Activated T-cell treated with anti-CD3 and anti-CD28 coated beads, Interleukin-2, amount 50 U/mL, for 24 hours (primary cell): ENCODE measurements at regions not wholly inside any gene's neighbourhood (a gene's known extent, or its start where the extent isn't known, plus 50 kb on each side); places are given as distances from the start of the nearest gene placed in this dataset.

Source experiments
- DNase-seq: peaks from one replicate; pipeline ENCODE4 v3.0.0-alpha.2; 2020
- H3K27ac Mint-ChIP-seq: 2 replicates; pipeline ENCODE4 v1.8.0; 2020; ENCODE audit warnings: mild to moderate bottlenecking, mixed read lengths
- H3K27me3 Mint-ChIP-seq: 2 replicates; pipeline ENCODE4 v1.8.0; 2020; ENCODE audit warnings: mixed read lengths
- H3K36me3 Mint-ChIP-seq: 2 replicates; pipeline ENCODE4 v1.8.0; 2020; ENCODE audit warnings: low read depth, mixed read lengths
- H3K4me1 Mint-ChIP-seq: 2 replicates; pipeline ENCODE4 v1.8.0; 2020; ENCODE audit warnings: low read depth, mixed read lengths
- H3K4me3 Mint-ChIP-seq: 2 replicates; pipeline ENCODE4 v1.8.0; 2020; ENCODE audit warnings: mild to moderate bottlenecking, moderate library complexity, mixed read lengths
- H3K9me3 Mint-ChIP-seq: 2 replicates; pipeline ENCODE4 v1.8.0; 2020; ENCODE audit warnings: mixed read lengths

DNA sequence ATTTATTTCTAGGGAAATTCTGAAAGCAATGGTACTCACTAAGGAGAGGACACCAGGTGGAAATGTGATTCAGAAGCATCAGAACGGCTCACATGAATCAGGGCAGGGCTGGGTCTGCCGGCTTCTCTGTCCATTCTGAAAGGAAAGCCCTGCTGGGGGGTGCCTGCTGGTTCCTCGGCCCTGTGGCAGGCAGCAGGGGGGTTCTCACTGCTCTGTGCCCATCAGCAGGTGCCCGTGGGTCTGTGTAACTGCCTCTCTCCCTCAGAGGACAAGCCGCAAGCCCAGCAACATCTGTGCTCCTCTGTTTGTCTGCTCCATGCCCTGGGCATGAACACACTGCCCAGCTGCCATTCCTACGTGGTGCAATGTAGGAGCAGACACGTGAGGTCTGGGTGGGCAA, 74.9 kb upstream of the ZNF423 start:
- Mint-ChIP-seq H3K27ac (no peak overlapping the region), H3K4me3 (no peak overlapping the region), H3K4me1 (no peaks in the 10 kb centered on the region), H3K36me3 (no peaks in the 10 kb centered on the region), H3K9me3 (no peaks in the 10 kb centered on the region), H3K27me3 (peaks cover 11% of the 10 kb centered on the region)
- no peak for DNase-seq

DNA sequence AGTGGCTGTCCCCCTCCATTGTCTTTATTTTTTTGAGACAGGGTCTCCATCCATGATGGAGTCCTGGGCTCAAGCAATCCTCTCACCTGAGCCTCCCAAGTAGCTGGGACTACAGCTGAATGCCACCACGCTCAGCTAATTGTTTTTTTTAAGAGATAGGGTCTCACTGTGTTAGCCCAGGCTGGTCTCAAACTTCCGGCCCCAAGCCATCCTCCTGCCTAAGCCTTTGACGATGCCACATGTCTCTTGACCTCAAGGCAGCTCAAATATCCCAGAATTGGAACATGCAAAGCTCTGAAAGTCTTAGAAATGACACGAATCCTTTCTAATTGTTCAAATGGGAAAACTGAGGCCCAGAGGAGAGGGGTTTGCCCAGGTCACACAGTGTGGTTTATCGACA, 75.4 kb upstream of the ZNF423 start:
- H3K9me3 Mint-ChIP-seq: no peaks in the 10 kb centered on the region
- peaks cover 13% of the 10 kb centered on the region for H3K27me3 Mint-ChIP-seq
- no peak overlapping the region for H3K4me3 Mint-ChIP-seq
- no peaks in the 10 kb centered on the region for H3K4me1 Mint-ChIP-seq
- no peak for DNase-seq
- no peak overlapping the region for H3K27ac Mint-ChIP-seq
- H3K36me3 Mint-ChIP-seq: no peaks in the 10 kb centered on the region

DNA sequence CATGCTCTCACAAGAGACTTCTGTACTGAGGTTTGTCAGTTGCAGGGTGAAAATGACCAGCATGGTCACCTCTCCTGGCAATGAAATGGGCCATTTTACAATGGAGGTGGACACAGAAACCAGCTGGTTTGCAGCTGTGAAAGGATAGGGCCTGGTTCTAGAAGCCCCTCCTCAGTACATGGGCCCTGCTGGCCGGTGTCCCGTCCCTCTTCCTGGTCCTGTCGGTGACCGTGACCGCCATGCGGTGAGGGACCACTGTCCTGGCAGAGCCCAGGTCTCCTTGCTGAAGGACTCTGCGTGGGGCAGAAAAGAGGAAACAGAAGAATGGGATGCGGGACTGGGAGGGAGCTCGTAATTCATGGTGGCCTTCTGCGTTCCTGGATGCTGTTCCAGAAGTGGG, 76.0 kb upstream of the ZNF423 start:
- Mint-ChIP-seq H3K27me3 (peaks cover 16% of the 10 kb centered on the region), H3K36me3 (no peaks in the 10 kb centered on the region), H3K27ac (no peak overlapping the region), H3K4me3 (no peak overlapping the region), H3K4me1 (no peaks in the 10 kb centered on the region), H3K9me3 (no peaks in the 10 kb centered on the region)
- no peak for DNase-seq

DNA sequence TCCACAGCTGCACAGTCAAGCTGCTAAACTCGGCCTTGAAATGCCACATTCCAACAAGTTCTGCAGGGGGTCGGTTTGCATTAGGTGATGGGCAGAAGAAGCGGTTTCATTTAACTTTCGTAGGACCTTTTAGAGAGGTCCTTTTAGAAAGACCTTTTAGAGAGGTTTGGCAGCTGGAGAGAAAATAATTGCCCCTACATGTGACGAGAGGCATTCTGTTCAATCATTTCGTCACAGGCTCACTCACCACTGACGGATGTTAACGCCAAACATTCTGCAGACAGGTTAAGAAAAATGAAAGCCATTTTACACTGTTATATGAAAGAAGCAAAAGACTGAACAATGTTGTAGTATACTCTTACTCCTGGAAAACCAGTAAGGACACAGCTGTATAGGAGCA, 76.5 kb upstream of the ZNF423 start:
- H3K4me3 Mint-ChIP-seq: no peak overlapping the region
- DNase-seq: no peak
- no peaks in the 10 kb centered on the region for H3K4me1 Mint-ChIP-seq
- peaks cover 19% of the 10 kb centered on the region for H3K27me3 Mint-ChIP-seq
- H3K27ac Mint-ChIP-seq: no peak overlapping the region
- H3K9me3 Mint-ChIP-seq: no peaks in the 10 kb centered on the region
- H3K36me3 Mint-ChIP-seq: no peaks in the 10 kb centered on the region

DNA sequence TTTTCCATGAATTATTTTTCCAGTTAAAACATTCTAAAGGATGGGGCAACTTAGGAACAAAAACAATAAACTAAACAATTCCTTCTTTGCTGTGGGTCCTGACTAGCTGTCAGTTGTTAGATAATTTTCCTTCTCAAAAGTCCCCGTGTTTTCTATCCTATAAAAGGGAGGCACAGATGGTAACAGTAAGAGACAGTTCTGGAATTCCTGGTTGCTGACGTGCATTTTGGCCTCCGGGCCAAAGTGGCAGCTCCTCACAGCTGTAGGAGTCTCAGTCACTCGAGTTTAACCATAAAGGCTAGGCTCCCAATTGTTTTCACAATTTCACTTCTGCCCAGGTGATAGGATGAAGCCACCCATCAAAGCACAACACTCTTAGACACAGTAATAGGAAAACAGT, 77.0 kb upstream of the ZNF423 start:
- DNase-seq: no peak
- H3K27ac Mint-ChIP-seq: no peak overlapping the region

DNA sequence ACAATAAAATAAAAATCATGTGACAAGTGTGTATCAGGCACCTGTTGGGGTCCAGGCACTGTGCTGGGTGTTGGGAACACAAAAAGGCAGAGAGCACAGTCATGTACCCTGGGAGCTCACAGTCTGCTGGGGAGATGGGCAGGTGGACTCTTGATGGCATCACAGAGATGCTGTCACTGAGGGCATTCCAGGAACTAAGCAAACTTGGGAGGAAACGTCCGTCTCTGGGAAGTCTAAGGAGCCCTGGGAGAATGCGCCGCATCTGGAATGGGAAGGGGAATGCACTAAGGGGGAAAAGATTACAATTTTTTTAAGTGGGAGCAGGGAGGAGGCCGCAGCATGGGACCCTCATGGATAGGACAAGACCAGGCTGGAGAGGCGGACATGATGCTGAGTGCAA, 80.9 kb upstream of the ZNF423 start:
- H3K27ac Mint-ChIP-seq: no peak overlapping the region

More for the DNA sequence above, 77.0 kb upstream of the ZNF423 start:
- Mint-ChIP-seq H3K36me3 (no peaks in the 10 kb centered on the region), H3K4me1 (no peaks in the 10 kb centered on the region), H3K9me3 (no peaks in the 10 kb centered on the region), H3K4me3 (no peak overlapping the region), H3K27me3 (peaks cover 19% of the 10 kb centered on the region)

DNA sequence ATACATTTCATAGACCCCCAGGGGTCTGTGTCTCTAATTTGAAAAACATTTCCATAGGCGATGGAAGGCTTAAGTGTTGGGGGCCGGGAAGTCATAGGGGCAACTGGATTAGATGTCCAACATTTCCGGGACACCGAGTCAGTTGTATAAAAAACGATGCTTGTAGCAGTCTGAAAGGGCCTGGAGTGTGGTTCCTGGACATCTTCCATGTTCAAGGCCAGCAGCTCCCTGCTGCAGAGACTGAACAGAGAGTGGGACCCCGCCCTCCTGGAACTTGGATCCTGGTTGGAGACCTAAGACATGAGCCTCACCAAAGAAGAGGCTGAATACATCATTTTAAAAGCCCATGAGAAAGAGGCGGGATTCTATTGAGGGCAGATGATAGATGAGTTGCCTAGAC, 82.0 kb upstream of the ZNF423 start:
- no peak for DNase-seq
- Mint-ChIP-seq H3K27ac (no peak overlapping the region), H3K4me1 (no peaks in the 10 kb centered on the region), H3K36me3 (no peaks in the 10 kb centered on the region), H3K27me3 (peaks cover 27% of the 10 kb centered on the region), H3K4me3 (no peak overlapping the region), H3K9me3 (no peaks in the 10 kb centered on the region)

More for the DNA sequence above, 80.9 kb upstream of the ZNF423 start:
- peaks cover 23% of the 10 kb centered on the region for H3K27me3 Mint-ChIP-seq
- H3K36me3 Mint-ChIP-seq: no peaks in the 10 kb centered on the region
- no peaks in the 10 kb centered on the region for H3K9me3 Mint-ChIP-seq
- no peak overlapping the region for H3K4me3 Mint-ChIP-seq
- DNase-seq: no peak
- H3K4me1 Mint-ChIP-seq: no peaks in the 10 kb centered on the region

DNA sequence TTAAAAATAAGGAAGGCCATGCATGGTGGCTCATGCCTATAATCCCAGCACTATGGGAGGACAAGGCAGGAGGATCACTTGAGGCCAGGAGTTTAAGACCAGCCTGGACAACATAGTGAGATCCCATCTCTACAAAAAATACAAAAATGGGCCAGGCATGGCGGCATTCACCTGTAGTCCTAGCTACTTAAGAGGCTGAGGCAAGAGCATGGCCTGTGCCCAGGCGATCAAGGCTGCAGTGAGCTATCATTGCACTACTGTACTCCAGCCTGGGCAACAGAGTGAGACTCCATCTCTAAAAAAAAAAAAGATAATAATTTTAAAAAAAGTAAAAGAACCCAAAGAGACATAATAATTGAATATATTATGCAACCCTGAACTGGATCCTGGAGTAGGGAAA, 83.6 kb upstream of the ZNF423 start:
- H3K4me3 Mint-ChIP-seq: no peak overlapping the region
- no peak for DNase-seq
- H3K36me3 Mint-ChIP-seq: no peaks in the 10 kb centered on the region
- no peaks in the 10 kb centered on the region for H3K4me1 Mint-ChIP-seq
- no peaks in the 10 kb centered on the region for H3K9me3 Mint-ChIP-seq
- peaks cover 25% of the 10 kb centered on the region for H3K27me3 Mint-ChIP-seq
- H3K27ac Mint-ChIP-seq: no peak overlapping the region

DNA sequence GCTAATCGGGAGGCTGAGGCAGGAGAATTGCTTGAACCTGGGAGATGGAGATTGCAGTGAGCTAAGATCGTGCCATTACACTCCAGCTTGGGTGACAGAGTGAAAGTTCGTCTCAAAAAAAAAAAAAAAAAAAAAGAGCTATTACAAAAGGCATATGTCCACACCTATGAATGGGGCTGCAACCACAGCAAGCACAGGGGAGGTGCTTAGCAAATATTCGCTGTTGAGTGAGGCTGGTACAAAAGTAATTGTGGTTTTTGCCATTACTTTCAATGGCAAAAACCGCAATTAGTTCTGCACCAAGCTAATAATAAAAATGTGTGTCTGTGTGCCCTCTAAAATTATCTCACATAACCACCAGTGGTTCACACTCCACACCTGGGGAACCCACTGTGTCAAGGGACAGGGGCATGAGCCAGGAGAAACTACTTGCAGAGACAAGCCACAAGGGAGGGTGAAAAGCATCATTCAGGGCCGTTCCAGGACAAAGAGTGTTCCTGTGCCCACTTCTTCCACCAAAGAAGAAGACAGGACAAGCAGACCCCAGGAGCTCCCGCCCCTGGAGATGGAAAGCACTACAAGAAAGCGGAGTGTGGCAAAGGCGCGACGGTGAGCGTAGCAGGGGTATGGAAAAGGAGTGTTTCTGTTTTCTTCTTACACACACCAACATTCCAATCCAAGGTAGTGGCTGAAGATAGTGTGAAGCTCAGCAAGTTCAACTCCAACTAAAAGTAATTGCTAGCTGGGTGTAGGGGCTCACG, 84.4 kb upstream of the CNEP1R1 start:
- Mint-ChIP-seq H3K9me3 (no peaks in the 10 kb centered on the region), H3K4me1 (no peaks in the 10 kb centered on the region), H3K4me3 (no peak overlapping the region), H3K36me3 (no peaks in the 10 kb centered on the region), H3K27me3 (peaks cover 24% of the 10 kb centered on the region), H3K27ac (no peak overlapping the region)
- DNase-seq: no peak

DNA sequence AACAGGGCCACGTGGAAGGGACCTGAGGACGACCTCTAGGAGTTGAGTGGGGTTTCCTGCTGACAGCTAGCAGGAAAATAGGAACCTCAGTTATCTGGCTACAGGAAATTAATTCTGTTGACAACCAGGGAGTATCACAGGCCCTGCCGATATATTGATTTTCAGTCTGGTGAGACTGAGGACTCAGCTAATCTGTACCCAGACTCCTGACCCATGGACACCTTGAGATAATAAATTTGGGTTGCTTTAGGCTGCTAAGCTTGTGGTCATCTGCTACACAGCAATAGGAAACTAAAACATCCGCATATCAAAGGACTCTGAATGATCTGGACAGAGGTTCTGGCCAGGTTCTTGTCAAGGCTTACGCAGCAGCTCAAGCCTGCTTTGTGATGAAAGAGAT, 80.8 kb upstream of the CNEP1R1 start:
- H3K9me3 Mint-ChIP-seq: no peaks in the 10 kb centered on the region
- no peak overlapping the region for H3K4me3 Mint-ChIP-seq
- H3K27ac Mint-ChIP-seq: no peak overlapping the region
- H3K27me3 Mint-ChIP-seq: peaks cover 25% of the 10 kb centered on the region
- no peaks in the 10 kb centered on the region for H3K4me1 Mint-ChIP-seq
- no peaks in the 10 kb centered on the region for H3K36me3 Mint-ChIP-seq
- no peak for DNase-seq

DNA sequence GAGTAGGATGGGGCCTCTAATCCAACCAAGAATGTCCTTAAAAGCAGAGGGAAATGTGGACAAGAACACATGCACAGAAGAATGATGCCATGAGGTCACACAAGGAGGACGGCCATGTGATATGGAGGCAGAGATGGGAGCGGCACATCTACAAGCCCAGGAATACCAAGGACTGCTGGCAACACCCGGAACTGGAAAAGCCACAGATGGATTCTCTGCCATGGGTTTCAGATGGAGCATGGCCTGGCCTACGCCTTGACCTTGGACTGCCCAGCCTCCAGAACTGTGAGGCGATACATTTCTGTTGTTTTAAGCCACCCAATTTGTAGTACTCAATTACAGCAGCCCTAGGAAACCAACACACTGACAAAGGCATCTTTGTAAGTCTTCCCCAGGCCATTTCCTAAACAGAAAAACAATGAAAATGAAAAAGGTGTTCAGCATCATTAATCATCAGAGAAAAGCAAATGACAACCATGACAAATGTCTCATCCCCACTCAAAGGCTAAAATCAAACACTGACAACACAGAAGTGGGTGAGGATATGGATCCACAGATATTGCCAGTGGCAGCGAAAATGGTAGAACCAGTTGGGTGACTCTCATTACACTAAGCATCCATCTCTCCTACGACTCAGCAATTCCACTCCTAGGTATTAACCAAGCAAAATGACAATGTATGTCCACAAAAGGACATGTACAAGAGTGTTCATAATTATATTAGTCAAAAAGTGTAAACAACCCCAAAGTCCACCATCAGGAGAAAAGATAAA, 76.9 kb upstream of the CNEP1R1 start:
- Mint-ChIP-seq H3K27me3 (peaks cover 21% of the 10 kb centered on the region), H3K36me3 (no peaks in the 10 kb centered on the region), H3K9me3 (no peaks in the 10 kb centered on the region), H3K4me1 (no peaks in the 10 kb centered on the region), H3K4me3 (no peak overlapping the region), H3K27ac (no peak overlapping the region)
- no peak for DNase-seq

DNA sequence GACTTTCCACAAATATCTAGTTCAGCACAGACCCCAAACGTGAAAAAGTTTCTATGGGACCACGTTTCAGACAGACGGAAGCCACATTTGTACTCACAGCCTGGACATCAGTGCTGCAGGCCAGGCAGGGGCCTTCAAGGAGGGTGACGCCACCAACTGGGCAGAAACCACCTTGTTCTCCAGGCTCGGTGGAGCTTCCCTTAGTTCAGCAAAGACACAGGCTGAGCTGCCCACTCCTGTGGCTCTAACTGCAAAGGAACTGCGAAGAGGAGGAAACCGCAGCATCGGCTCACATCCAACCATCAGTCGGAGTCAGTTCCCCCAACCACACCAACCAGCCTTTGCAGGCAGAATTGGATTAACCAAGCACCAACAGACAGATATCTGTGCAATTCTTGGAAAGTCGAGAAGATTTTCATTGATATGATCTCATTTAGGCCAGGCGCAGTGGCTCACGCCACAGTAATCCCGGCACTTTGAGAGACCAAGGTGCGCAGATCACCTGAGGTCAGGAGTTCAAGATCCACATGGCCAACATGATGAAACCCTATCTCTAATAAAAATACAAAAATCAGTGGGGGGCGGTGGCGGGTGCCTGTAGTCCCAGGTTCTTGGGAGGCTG, 73.3 kb upstream of the CNEP1R1 start:
- DNase-seq: no peak
- no peaks in the 10 kb centered on the region for H3K4me1 Mint-ChIP-seq
- no peaks in the 10 kb centered on the region for H3K36me3 Mint-ChIP-seq
- H3K27ac Mint-ChIP-seq: no peak overlapping the region
- H3K4me3 Mint-ChIP-seq: no peak overlapping the region
- H3K9me3 Mint-ChIP-seq: no peaks in the 10 kb centered on the region
- peaks cover 20% of the 10 kb centered on the region for H3K27me3 Mint-ChIP-seq

DNA sequence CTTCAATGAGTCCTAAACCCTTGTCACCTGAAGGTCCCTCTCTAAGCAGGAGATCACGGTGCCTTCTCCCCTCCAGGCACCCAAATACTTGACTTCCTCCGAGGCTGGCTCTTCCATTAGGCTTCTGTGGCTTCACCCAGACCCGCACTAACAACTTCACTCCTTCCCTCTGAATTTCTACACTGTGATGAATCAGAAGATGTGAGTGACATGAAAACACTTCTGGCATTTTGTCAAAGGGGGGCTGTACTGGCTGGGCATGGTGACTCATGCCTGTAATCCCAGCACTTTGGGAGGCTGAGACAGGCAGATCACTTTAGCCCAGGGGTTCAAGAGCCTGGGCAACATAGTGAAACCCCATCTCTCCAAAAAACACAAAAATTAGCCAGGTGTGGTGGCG, 72.6 kb upstream of the CNEP1R1 start:
- H3K27ac Mint-ChIP-seq: no peak overlapping the region
- no peaks in the 10 kb centered on the region for H3K9me3 Mint-ChIP-seq
- peaks cover 20% of the 10 kb centered on the region for H3K27me3 Mint-ChIP-seq
- no peaks in the 10 kb centered on the region for H3K4me1 Mint-ChIP-seq
- no peak for DNase-seq
- no peaks in the 10 kb centered on the region for H3K36me3 Mint-ChIP-seq
- H3K4me3 Mint-ChIP-seq: no peak overlapping the region

DNA sequence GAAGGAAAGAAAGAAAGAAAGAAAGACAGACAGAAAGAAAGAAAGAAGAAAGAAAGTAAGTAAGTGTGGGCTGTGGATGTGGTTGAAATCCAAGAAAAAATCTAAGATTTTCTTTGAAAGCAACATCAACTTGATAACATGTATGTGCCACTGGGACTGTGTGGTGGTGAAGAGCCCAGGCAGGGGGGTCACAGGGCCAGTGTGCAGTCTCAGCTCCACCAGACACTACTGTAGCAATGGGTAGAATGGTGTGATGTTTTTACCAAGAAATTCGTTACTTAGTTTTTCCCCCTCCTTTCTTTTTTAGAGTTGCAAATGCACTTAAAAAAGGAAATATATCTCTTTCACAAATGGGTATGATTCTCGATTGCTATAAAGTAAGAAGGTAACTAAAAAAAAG, 71.9 kb upstream of the CNEP1R1 start:
- no peaks in the 10 kb centered on the region for H3K9me3 Mint-ChIP-seq
- H3K4me3 Mint-ChIP-seq: no peak overlapping the region
- no peaks in the 10 kb centered on the region for H3K36me3 Mint-ChIP-seq
- DNase-seq: no peak
- H3K27me3 Mint-ChIP-seq: peaks cover 17% of the 10 kb centered on the region
- no peak overlapping the region for H3K27ac Mint-ChIP-seq
- no peaks in the 10 kb centered on the region for H3K4me1 Mint-ChIP-seq

DNA sequence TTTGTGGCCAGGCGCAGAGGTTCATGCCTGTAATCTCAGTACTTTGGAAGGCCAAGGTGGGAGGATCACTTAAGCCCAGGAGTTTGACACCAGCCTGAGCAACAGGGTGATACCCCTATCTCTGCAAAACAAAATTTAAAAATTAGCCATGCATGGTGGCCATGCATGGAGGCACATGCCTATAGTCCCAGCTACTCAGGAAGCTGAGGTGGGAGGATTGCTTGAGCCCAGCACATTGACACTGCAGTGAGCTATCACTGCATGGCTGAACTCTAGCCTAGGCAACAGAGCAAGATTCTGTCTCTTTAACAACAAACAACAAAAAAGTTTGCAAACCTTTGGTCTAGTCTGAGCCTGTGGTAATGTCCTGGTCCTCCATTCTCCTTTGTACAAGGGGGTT, 69.2 kb upstream of the CNEP1R1 start:
- Mint-ChIP-seq H3K27ac (no peak overlapping the region), H3K36me3 (no peaks in the 10 kb centered on the region), H3K4me3 (no peak overlapping the region), H3K9me3 (no peaks in the 10 kb centered on the region), H3K27me3 (peaks cover 16% of the 10 kb centered on the region), H3K4me1 (no peaks in the 10 kb centered on the region)
- no peak for DNase-seq
